ENCODE measurements at regions not wholly inside any gene's neighbourhood (a gene's known extent, or its start where the extent isn't known, plus 50 kb on each side); places are given as distances from the start of the nearest gene placed in this dataset.

DNA sequence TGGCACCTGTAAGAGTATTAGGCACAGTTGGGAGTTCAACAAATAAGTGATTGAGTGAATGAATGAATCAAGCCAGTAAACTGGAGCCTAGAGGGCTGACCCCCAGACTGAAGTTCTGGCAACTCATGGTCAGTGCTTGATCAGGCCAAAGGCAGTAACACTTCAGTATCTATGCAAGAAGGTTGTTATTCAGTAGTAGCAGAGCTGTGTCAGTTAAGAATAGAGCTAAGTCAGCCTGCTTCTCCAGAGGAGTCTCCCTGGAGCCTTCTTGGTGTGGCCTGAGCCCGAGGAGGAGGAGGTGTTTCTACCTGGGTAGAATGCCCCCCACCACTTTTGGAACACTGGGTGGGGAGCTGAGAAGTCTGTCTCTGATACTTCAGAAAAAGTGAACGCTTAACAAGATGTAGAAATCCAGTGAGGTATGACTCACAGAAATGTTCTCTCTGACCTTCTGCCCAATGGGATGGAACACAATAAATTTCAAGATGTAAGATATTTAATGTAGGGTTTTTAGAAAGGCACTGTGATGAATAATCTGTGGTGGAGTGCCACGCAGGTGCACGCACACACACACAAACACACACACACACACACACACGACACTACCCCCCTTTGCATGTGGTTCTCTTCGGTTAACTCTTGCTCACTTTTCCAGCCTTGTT is 219.9 kb downstream of the HIPK3 start:
- no peaks in the 10 kb centered on the region for H3K9me3 ChIP-seq (ENCODE audit: low read depth, low read length)
- H3K36me3 ChIP-seq (ENCODE audit: insufficient read depth, low read length): no peaks in the 10 kb centered on the region
- no peak overlapping the region for H3K9ac ChIP-seq (ENCODE audit: insufficient read length)
- no peak for DNase-seq (ENCODE audit: low read depth, low spot score)
- no peak overlapping the region for H3K27ac ChIP-seq
- TF ChIP-seq FOXP2 (optimal IDR thresholded peaks at IDR 0.05; ENCODE audit: control extremely low read depth, extremely low read length, insufficient read depth) (no peak), POLR2AphosphoS5 (IDR thresholded peaks at IDR 0.05; ENCODE audit: borderline replicate concordance, low read depth, low read length) (no peak), EZH2 (IDR thresholded peaks at IDR 0.05) (no peak)
- H3K4me3 ChIP-seq: no peak overlapping the region

GRCh38 chr11:33475993-33476392 is 218.8 kb downstream of the HIPK3 start:
- Histone ChIP-seq H3K9me3 (ENCODE audit: low read depth, low read length) (no peaks in the 10 kb centered on the region), H3K27ac (no peak overlapping the region), H3K9ac (ENCODE audit: insufficient read length) (no peak overlapping the region), H3K4me3 (no peak overlapping the region), H3K36me3 (ENCODE audit: insufficient read depth, low read length) (no peaks in the 10 kb centered on the region)
- TF ChIP-seq EZH2 (IDR thresholded peaks at IDR 0.05) (no peak), FOXP2 (optimal IDR thresholded peaks at IDR 0.05; ENCODE audit: control extremely low read depth, extremely low read length, insufficient read depth) (no peak), POLR2AphosphoS5 (IDR thresholded peaks at IDR 0.05; ENCODE audit: borderline replicate concordance, low read depth, low read length) (no peak)
- DNase-seq (ENCODE audit: low read depth, low spot score): no peak

GRCh38 chr11:33474866-33475265 is 217.7 kb downstream of the HIPK3 start:
- no peak for DNase-seq (ENCODE audit: low read depth, low spot score)
- no peak overlapping the region for H3K27ac ChIP-seq

DNA sequence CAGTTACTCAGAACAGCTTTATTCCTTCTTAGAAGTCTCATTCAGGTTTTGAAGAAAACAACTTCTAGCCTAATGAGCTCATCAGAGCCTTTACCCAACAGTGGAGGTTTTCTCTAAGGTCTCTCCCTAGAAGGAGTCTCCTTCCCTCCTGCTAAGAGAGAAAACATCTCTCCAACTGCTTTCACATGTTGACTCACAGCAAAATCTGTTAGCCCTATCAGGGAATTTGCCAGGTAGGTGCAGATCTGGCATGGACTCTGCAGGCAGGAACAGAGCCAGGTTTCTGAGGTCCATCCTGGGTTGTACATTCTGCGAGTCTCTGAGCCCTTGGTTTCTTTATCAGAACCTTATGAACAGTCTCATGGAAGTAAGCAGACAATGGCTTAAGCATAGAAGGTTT is 214.4 kb downstream of the HIPK3 start:
- Histone ChIP-seq H3K4me3 (no peak overlapping the region), H3K9ac (ENCODE audit: insufficient read length) (no peak overlapping the region), H3K27ac (no peak overlapping the region), H3K36me3 (ENCODE audit: insufficient read depth, low read length) (no peaks in the 10 kb centered on the region), H3K9me3 (ENCODE audit: low read depth, low read length) (no peaks in the 10 kb centered on the region)
- TF ChIP-seq EZH2 (IDR thresholded peaks at IDR 0.05) (no peak), FOXP2 (optimal IDR thresholded peaks at IDR 0.05; ENCODE audit: control extremely low read depth, extremely low read length, insufficient read depth) (no peak), POLR2AphosphoS5 (IDR thresholded peaks at IDR 0.05; ENCODE audit: borderline replicate concordance, low read depth, low read length) (no peak)
- DNase-seq (ENCODE audit: low read depth, low spot score): no peak

More at GRCh38 chr11:33474866-33475265, 217.7 kb downstream of the HIPK3 start:
- Histone ChIP-seq H3K4me3 (no peak overlapping the region), H3K9ac (ENCODE audit: insufficient read length) (no peak overlapping the region), H3K9me3 (ENCODE audit: low read depth, low read length) (no peaks in the 10 kb centered on the region), H3K36me3 (ENCODE audit: insufficient read depth, low read length) (no peaks in the 10 kb centered on the region)
- TF ChIP-seq POLR2AphosphoS5 (IDR thresholded peaks at IDR 0.05; ENCODE audit: borderline replicate concordance, low read depth, low read length): no peak
- TF ChIP-seq EZH2 (IDR thresholded peaks at IDR 0.05): no peak
- no peak for TF ChIP-seq FOXP2 (optimal IDR thresholded peaks at IDR 0.05; ENCODE audit: control extremely low read depth, extremely low read length, insufficient read depth)

- no peak overlapping the region for H3K4me3 ChIP-seq
- H3K9me3 ChIP-seq (ENCODE audit: low read depth, low read length): no peaks in the 10 kb centered on the region
- no peak overlapping the region for H3K9ac ChIP-seq (ENCODE audit: insufficient read length)
- H3K36me3 ChIP-seq (ENCODE audit: insufficient read depth, low read length): no peaks in the 10 kb centered on the region
- no peak overlapping the region for H3K27ac ChIP-seq
- no peak for DNase-seq (ENCODE audit: low read depth, low spot score)
- TF ChIP-seq EZH2 (IDR thresholded peaks at IDR 0.05) (no peak), FOXP2 (optimal IDR thresholded peaks at IDR 0.05; ENCODE audit: control extremely low read depth, extremely low read length, insufficient read depth) (no peak), POLR2AphosphoS5 (IDR thresholded peaks at IDR 0.05; ENCODE audit: borderline replicate concordance, low read depth, low read length) (no peak)
Observed at GRCh38 chr11:33467966-33468365, 210.8 kb downstream of the HIPK3 start.

DNA sequence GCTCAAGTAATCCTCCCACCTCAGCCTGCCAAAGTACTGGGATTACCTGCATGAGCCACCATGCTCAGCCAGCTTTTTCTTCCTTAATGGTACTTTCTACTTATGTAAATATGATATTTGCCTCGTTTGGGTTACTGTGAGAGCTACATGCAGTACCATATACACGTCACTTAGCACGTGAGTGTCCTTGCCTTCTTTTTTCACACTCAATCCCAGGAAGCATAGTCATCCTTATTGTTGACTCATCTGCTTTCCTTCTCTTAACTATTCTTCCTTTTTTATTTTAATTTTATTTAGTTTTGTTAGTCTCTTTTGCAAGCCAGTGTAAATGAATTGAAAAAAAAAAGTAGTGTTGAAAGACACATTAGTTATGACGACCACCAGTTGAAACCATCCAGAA is 205.9 kb downstream of the HIPK3 start:
- TF ChIP-seq EZH2 (IDR thresholded peaks at IDR 0.05): no peak
- TF ChIP-seq FOXP2 (optimal IDR thresholded peaks at IDR 0.05; ENCODE audit: control extremely low read depth, extremely low read length, insufficient read depth): no peak
- no peak for TF ChIP-seq POLR2AphosphoS5 (IDR thresholded peaks at IDR 0.05; ENCODE audit: borderline replicate concordance, low read depth, low read length)
- no peak overlapping the region for H3K27ac ChIP-seq
- DNase-seq (ENCODE audit: low read depth, low spot score): no peak

GRCh38 chr11:33461369-33462125 is 204.4 kb downstream of the HIPK3 start:
- no peaks in the 10 kb centered on the region for H3K9me3 ChIP-seq (ENCODE audit: low read depth, low read length)
- TF ChIP-seq FOXP2 (optimal IDR thresholded peaks at IDR 0.05; ENCODE audit: control extremely low read depth, extremely low read length, insufficient read depth) (no peak), POLR2AphosphoS5 (IDR thresholded peaks at IDR 0.05; ENCODE audit: borderline replicate concordance, low read depth, low read length) (no peak), EZH2 (IDR thresholded peaks at IDR 0.05) (no peak)
- DNase-seq (ENCODE audit: low read depth, low spot score): no peak
- no peak overlapping the region for H3K9ac ChIP-seq (ENCODE audit: insufficient read length)
- H3K27ac ChIP-seq: no peak overlapping the region
- no peak overlapping the region for H3K4me3 ChIP-seq
- no peaks in the 10 kb centered on the region for H3K36me3 ChIP-seq (ENCODE audit: insufficient read depth, low read length)

More for the DNA sequence above, 205.9 kb downstream of the HIPK3 start:
- H3K9ac ChIP-seq (ENCODE audit: insufficient read length): no peak overlapping the region
- no peaks in the 10 kb centered on the region for H3K9me3 ChIP-seq (ENCODE audit: low read depth, low read length)
- H3K36me3 ChIP-seq (ENCODE audit: insufficient read depth, low read length): no peaks in the 10 kb centered on the region
- no peak overlapping the region for H3K4me3 ChIP-seq

- no peaks in the 10 kb centered on the region for H3K36me3 ChIP-seq (ENCODE audit: insufficient read depth, low read length)
Observed at GRCh38 chr11:33457948-33458347, 200.8 kb downstream of the HIPK3 start.

More at GRCh38 chr11:33457948-33458347, 200.8 kb downstream of the HIPK3 start:
- H3K4me3 ChIP-seq: no peak overlapping the region
- DNase-seq (ENCODE audit: low read depth, low spot score): no peak
- no peak overlapping the region for H3K27ac ChIP-seq
- TF ChIP-seq POLR2AphosphoS5 (IDR thresholded peaks at IDR 0.05; ENCODE audit: borderline replicate concordance, low read depth, low read length) (no peak), FOXP2 (optimal IDR thresholded peaks at IDR 0.05; ENCODE audit: control extremely low read depth, extremely low read length, insufficient read depth) (no peak), EZH2 (IDR thresholded peaks at IDR 0.05) (no peak)
- H3K9me3 ChIP-seq (ENCODE audit: low read depth, low read length): no peaks in the 10 kb centered on the region
- H3K9ac ChIP-seq (ENCODE audit: insufficient read length): no peak overlapping the region
